CD4-positive, alpha-beta T cell (primary cell): ENCODE measurements at regions not wholly inside any gene's neighbourhood (a gene's known extent, or its start where the extent isn't known, plus 50 kb on each side); places are given as distances from the start of the nearest gene placed in this dataset.

ENCODE experiments used
- ATAC-seq: fragments of 200-7000 bp; cut with Tn5 transposase; one replicate; pipeline ENCODE4 v1.10.0; 2022; ENCODE audit warnings: mild to moderate bottlenecking; ENCODE audit not compliant: poor library complexity
- CTCF ChIA-PET: fragments of 350-600 bp; sonication (Branson Sonifier 250); formaldehyde crosslinking; loops from one replicate; lab custom pipeline; 2021; ENCODE audit warnings: antibody characterized with exemption, inconsistent platforms; lab: Charles Lee
- POLR2A ChIA-PET: fragments of 350-600 bp; sonication (Branson Sonifier 250); formaldehyde crosslinking; loops from one replicate; lab custom pipeline; 2021; ENCODE audit warnings: antibody characterized with exemption, inconsistent platforms; lab: Charles Lee
- DNase-seq, 14 experiments: peaks; one replicate each; pipeline ENCODE4 v3.0.0-alpha.2; 2013 to 2020; ENCODE audit warnings: mixed read lengths in 2 of 14
- H3K27ac ChIP-seq, 2 donors: one replicate each; pipeline versions ENCODE4 v1.5.1 to v1.7.0; 2013; ENCODE audit warnings: low read length in 2 of 2, low read depth in 1 of 2, mild to moderate bottlenecking in 1 of 2
- H3K27me3 ChIP-seq, 2 experiments: 1 replicate in 1 of 2; 2 replicates in 1 of 2; pipeline versions ENCODE4 v1.6.1 to v1.7.0; 2013; ENCODE audit warnings: low read length in 2 of 2, control low read depth in 1 of 2, mild to moderate bottlenecking in 1 of 2, moderate library complexity in 1 of 2; ENCODE audit not compliant: insufficient read depth in 2 of 2, control insufficient read depth in 1 of 2
- H3K36me3 ChIP-seq: one replicate; pipeline ENCODE4 v1.6.1; 2013; ENCODE audit warnings: low read length, control low read depth; ENCODE audit not compliant: insufficient read depth
- H3K4me1 ChIP-seq: one replicate; pipeline ENCODE4 v1.6.1; 2013; ENCODE audit warnings: low read length, control low read depth; ENCODE audit not compliant: insufficient read depth
- H3K4me3 ChIP-seq: one replicate; pipeline ENCODE4 v1.5.1; 2013; ENCODE audit warnings: mild to moderate bottlenecking, low read length, moderate library complexity
- H3K9me3 ChIP-seq, 2 experiments: 1 replicate in 1 of 2; 2 replicates in 1 of 2; pipeline versions ENCODE4 v1.6.1 to v1.7.0; 2013; ENCODE audit warnings: low read length in 2 of 2, mild to moderate bottlenecking in 2 of 2, control low read depth in 1 of 2, moderate library complexity in 1 of 2; ENCODE audit not compliant: control insufficient read depth in 1 of 2, insufficient read depth in 1 of 2
- H3K27ac Mint-ChIP-seq: one replicate; pipeline ENCODE4 v1.8.0; 2020; ENCODE audit warnings: mixed read lengths
- H3K27me3 Mint-ChIP-seq: one replicate; pipeline ENCODE4 v1.8.0; 2021; ENCODE audit warnings: mixed read lengths
- H3K36me3 Mint-ChIP-seq: one replicate; pipeline ENCODE4 v1.8.0; 2021; ENCODE audit warnings: low read depth, mixed read lengths
- H3K4me1 Mint-ChIP-seq: one replicate; pipeline ENCODE4 v1.8.0; 2021; ENCODE audit warnings: low read depth, mixed read lengths
- H3K4me3 Mint-ChIP-seq: one replicate; pipeline ENCODE4 v1.8.0; 2020; ENCODE audit warnings: mild to moderate bottlenecking, mixed read lengths
- H3K9me3 Mint-ChIP-seq: one replicate; pipeline ENCODE4 v1.8.0; 2020; ENCODE audit warnings: mixed read lengths
- intact Hi-C, 2 experiments: fragments of 100-400 bp; cut with DNase I in 1 of 2; cut with micrococcal nuclease in 1 of 2; formaldehyde crosslinking; loops; one replicate each; pipeline versions ENCODE4 v1.15.1 to v1.9.0; 2023 to 2025; cut with DNase I, micrococcal nuclease
- TF ChIP-seq, protein P1 (sequence below): fragments of 200-600 bp; IDR thresholded peaks from one replicate; pipeline ENCODE4 v1.8.0; 2022; ENCODE audit warnings: antibody characterized with exemption, mild to moderate bottlenecking

GRCh38 chr5:167777746-167778145 is 513.7 kb upstream of the WWC1 start:
- no peak overlapping the region for H3K27ac Mint-ChIP-seq
- ATAC-seq (no peak), DNase-seq (no peak)
- no peaks in the 10 kb centered on the region for H3K36me3 ChIP-seq
- H3K36me3 Mint-ChIP-seq, result no peaks in the 10 kb centered on the region
- no peak overlapping the region for H3K4me3 ChIP-seq
- peaks cover 0 to 4% of the 10 kb centered on the region in 2 experiments for H3K9me3 ChIP-seq
- no peaks in the 10 kb centered on the region for H3K4me1 Mint-ChIP-seq
- ChIA-PET CTCF (no interaction called here), POLR2A (no interaction called here)
- H3K27me3 ChIP-seq, result no peaks in the 10 kb centered on the region
- no peaks in the 10 kb centered on the region for H3K4me1 ChIP-seq
- intact Hi-C loops, result no loop called here
- TF ChIP-seq, protein P1, sequence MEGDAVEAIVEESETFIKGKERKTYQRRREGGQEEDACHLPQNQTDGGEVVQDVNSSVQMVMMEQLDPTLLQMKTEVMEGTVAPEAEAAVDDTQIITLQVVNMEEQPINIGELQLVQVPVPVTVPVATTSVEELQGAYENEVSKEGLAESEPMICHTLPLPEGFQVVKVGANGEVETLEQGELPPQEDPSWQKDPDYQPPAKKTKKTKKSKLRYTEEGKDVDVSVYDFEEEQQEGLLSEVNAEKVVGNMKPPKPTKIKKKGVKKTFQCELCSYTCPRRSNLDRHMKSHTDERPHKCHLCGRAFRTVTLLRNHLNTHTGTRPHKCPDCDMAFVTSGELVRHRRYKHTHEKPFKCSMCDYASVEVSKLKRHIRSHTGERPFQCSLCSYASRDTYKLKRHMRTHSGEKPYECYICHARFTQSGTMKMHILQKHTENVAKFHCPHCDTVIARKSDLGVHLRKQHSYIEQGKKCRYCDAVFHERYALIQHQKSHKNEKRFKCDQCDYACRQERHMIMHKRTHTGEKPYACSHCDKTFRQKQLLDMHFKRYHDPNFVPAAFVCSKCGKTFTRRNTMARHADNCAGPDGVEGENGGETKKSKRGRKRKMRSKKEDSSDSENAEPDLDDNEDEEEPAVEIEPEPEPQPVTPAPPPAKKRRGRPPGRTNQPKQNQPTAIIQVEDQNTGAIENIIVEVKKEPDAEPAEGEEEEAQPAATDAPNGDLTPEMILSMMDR, result no peak
- no peak overlapping the region for H3K4me3 Mint-ChIP-seq
- no peak overlapping the region for H3K27ac ChIP-seq
- no peaks in the 10 kb centered on the region for H3K27me3 Mint-ChIP-seq
- no peaks in the 10 kb centered on the region for H3K9me3 Mint-ChIP-seq

DNA sequence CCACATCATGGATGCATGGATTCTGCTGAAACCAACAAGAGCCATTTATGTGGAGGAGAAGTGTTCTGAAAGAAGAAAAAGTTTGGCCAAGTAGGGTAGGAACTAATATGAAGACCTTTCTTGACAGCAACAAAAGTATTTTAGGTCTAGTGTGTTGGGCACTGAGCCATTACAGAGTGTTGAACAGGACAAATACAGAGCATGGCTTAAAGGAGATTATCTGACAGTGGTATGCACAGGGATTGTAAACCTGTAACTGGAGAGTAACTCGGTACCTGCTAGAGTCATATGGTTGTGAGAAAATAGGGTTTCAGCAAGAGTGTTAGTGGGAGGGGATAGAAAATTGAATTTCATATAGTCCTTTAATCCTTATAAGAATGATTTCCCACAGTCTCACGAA is 513.2 kb upstream of the WWC1 start:
- intact Hi-C loops, result no loop called here
- H3K4me1 Mint-ChIP-seq, result no peaks in the 10 kb centered on the region
- Histone ChIP-seq H3K27ac (no peak overlapping the region), H3K27me3 (no peaks in the 10 kb centered on the region), H3K9me3 (peaks cover 0 to 4% of the 10 kb centered on the region in 2 experiments), H3K4me3 (no peak overlapping the region), H3K4me1 (no peaks in the 10 kb centered on the region), H3K36me3 (no peaks in the 10 kb centered on the region)
- no peak overlapping the region for H3K4me3 Mint-ChIP-seq
- H3K36me3 Mint-ChIP-seq, result no peaks in the 10 kb centered on the region
- DNase-seq (no peak), ATAC-seq (no peak)
- no peaks in the 10 kb centered on the region for H3K27me3 Mint-ChIP-seq
- no peaks in the 10 kb centered on the region for H3K9me3 Mint-ChIP-seq
- CTCF ChIA-PET, result no interaction called here
- TF ChIP-seq, protein P1, result no peak
- H3K27ac Mint-ChIP-seq, result no peak overlapping the region
- POLR2A ChIA-PET, result no interaction called here

DNA sequence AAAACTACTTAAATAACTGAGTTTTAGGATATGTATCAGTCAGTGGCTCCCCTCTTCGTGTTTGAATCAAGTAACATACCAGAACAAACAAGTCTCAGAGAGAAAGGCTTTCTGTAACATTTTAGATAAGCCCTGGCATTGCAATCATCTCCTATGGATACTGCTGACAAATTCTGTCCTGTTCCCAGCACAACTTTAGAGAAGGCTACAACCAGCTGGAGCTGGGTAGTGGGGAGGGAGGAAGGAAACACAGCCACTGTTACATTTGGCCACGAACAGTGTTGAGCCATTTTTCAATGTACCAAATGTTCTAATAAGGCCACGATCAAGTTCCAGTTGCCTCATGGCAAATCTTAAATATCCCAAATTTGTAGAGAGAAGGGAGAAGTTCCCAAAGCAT is 511.8 kb upstream of the WWC1 start:
- Histone ChIP-seq H3K9me3 (peaks cover 0 to 8% of the 10 kb centered on the region in 2 experiments), H3K4me3 (no peak overlapping the region), H3K36me3 (no peaks in the 10 kb centered on the region), H3K27ac (no peak overlapping the region), H3K4me1 (no peaks in the 10 kb centered on the region), H3K27me3 (no peaks in the 10 kb centered on the region)
- DNase-seq (no peak), ATAC-seq (no peak)
- Mint-ChIP-seq H3K9me3 (no peaks in the 10 kb centered on the region), H3K27me3 (no peaks in the 10 kb centered on the region), H3K36me3 (no peaks in the 10 kb centered on the region), H3K4me1 (no peaks in the 10 kb centered on the region), H3K27ac (no peak overlapping the region), H3K4me3 (no peak overlapping the region)
- intact Hi-C loops, result no loop called here
- ChIA-PET POLR2A (no interaction called here), CTCF (no interaction called here)
- TF ChIP-seq, protein P1, result no peak
